Muscle layer of duodenum (tissue), 2 donors: ENCODE measurements at regions not wholly inside any gene's neighbourhood (a gene's known extent, or its start where the extent isn't known, plus 50 kb on each side); places are given as distances from the start of the nearest gene placed in this dataset.

Experiments used
- H3K27ac ChIP-seq: one replicate; pipeline ENCODE4 v1.7.0; 2013; ENCODE audit warnings: mild to moderate bottlenecking, low read length
- H3K27me3 ChIP-seq: one replicate; pipeline ENCODE4 v1.7.0; 2013; ENCODE audit warnings: low read depth, mild to moderate bottlenecking, control low read depth, low read length
- H3K36me3 ChIP-seq, 2 donors: one replicate each; pipeline ENCODE4 v1.7.0; 2013; ENCODE audit warnings: low read length in 2 of 2, control low read depth in 1 of 2, mild to moderate bottlenecking in 1 of 2; ENCODE audit not compliant: insufficient read depth in 2 of 2, control insufficient read depth in 1 of 2
- H3K4me1 ChIP-seq, 2 donors: one replicate each; pipeline ENCODE4 v1.7.0; 2013; ENCODE audit warnings: low read length in 2 of 2, mild to moderate bottlenecking in 2 of 2, control low read depth in 1 of 2, moderate library complexity in 1 of 2; ENCODE audit not compliant: insufficient read depth in 2 of 2, control insufficient read depth in 1 of 2
- H3K4me3 ChIP-seq, 2 donors: one replicate each; pipeline ENCODE4 v1.7.0; 2013; ENCODE audit warnings: low read length in 2 of 2, low read depth in 1 of 2, mild to moderate bottlenecking in 1 of 2
- H3K9me3 ChIP-seq, 2 donors: one replicate each; pipeline ENCODE4 v1.7.0; 2013; ENCODE audit warnings: low read length in 2 of 2, control low read depth in 1 of 2, mild to moderate bottlenecking in 1 of 2; ENCODE audit not compliant: control insufficient read depth in 1 of 2
- donor health status: healthy.

- no peaks in the 10 kb centered on the region for H3K4me1 ChIP-seq
- H3K27ac ChIP-seq: no peak overlapping the region
- H3K27me3 ChIP-seq: no peaks in the 10 kb centered on the region
- no peaks in the 10 kb centered on the region for H3K36me3 ChIP-seq
- no peaks in the 10 kb centered on the region for H3K9me3 ChIP-seq
- no peak overlapping the region for H3K4me3 ChIP-seq
These were observed 93.4 kb downstream of the C16orf95 start for GRCh38 chr16:87223656-87224248.

DNA sequence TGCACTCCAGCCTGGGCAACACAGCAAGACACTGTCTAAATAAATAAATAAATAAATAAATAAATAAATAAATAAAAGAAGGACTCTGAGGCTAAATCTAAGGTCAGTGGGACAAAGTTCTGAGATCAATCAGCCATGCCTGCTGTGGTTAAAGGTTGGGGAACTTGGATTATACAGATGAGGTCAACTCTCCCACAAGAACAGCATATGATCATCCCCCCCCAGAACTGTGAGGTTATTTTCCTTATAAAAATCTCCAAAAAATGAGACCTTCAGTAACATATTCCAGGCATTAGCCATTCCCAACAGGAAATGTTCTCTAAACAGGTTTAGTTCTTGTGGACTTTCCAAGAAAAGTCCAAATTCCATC, 90.3 kb downstream of the C16orf95 start:
- Histone ChIP-seq H3K36me3 (no peaks in the 10 kb centered on the region), H3K4me1 (no peaks in the 10 kb centered on the region), H3K27ac (no peak overlapping the region), H3K4me3 (no peak overlapping the region), H3K27me3 (no peaks in the 10 kb centered on the region), H3K9me3 (peaks cover under 1 to 1% of the 10 kb centered on the region in 2 donors)

- H3K4me1 ChIP-seq: no peaks in the 10 kb centered on the region
- H3K27me3 ChIP-seq: no peaks in the 10 kb centered on the region
- no peaks in the 10 kb centered on the region for H3K36me3 ChIP-seq
- H3K9me3 ChIP-seq: peaks cover 4 to 6% of the 10 kb centered on the region in 2 donors
- H3K27ac ChIP-seq: no peak overlapping the region
- no peak overlapping the region for H3K4me3 ChIP-seq
These were observed 89.8 kb downstream of the C16orf95 start for GRCh38 chr16:87227296-87227951.

DNA sequence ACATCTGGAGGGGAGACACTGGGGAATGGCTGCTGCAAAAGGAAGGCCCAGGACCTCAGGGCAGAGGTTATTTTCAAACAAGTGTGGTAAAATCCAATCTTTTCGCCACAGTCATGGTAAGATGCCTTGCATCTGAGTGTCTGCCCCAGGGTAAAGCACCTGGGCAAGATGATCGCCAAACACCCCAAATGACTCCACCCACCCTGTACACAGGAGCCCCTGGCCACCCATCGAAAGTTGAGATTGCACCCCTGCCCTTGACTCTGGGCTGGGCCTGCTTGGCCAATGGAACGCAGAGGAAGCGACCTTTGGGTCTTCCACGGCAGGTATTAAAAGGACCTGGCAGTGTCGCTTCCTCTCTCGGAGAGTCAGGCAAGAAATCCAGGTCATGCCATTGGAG, 88.8 kb downstream of the C16orf95 start:
- H3K4me1 ChIP-seq: no peaks in the 10 kb centered on the region
- no peak overlapping the region for H3K27ac ChIP-seq

GRCh38 chr16:87229230-87230188, 87.7 kb downstream of the C16orf95 start:
- Histone ChIP-seq H3K9me3 (peaks cover 4 to 13% of the 10 kb centered on the region in 2 donors), H3K27ac (no peak overlapping the region), H3K36me3 (no peaks in the 10 kb centered on the region), H3K27me3 (no peaks in the 10 kb centered on the region), H3K4me3 (no peak overlapping the region), H3K4me1 (no peaks in the 10 kb centered on the region)

More for the DNA sequence above, 88.8 kb downstream of the C16orf95 start:
- Histone ChIP-seq H3K9me3 (peaks cover 4 to 13% of the 10 kb centered on the region in 2 donors), H3K36me3 (no peaks in the 10 kb centered on the region), H3K4me3 (no peak overlapping the region), H3K27me3 (no peaks in the 10 kb centered on the region)

GRCh38 chr16:87230571-87230970, 86.6 kb downstream of the C16orf95 start:
- no peaks in the 10 kb centered on the region for H3K4me1 ChIP-seq
- H3K27me3 ChIP-seq: no peaks in the 10 kb centered on the region
- H3K9me3 ChIP-seq: peaks cover 4 to 13% of the 10 kb centered on the region in 2 donors
- no peak overlapping the region for H3K4me3 ChIP-seq
- no peak overlapping the region for H3K27ac ChIP-seq
- H3K36me3 ChIP-seq: no peaks in the 10 kb centered on the region

DNA sequence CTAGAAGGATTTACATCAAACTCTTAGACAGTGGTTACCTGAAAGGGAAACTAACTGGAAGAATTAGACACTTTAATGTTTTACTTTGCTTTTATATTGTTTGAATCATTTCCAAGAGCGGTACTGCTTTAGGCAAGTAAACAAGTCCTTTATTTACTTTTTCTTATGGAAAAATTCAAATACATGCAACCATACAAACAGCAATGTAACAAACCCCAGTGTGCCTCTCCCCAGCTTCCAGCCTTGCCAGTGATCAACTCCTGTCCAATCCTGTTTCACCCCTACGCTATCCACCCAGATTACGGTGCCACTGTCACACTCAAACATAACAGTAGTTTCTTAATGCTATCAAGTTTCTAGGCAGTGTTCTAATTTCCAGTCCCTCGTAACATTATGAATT, 85.9 kb downstream of the C16orf95 start:
- H3K36me3 ChIP-seq: no peaks in the 10 kb centered on the region
- H3K4me3 ChIP-seq: no peak overlapping the region
- peaks cover 4 to 13% of the 10 kb centered on the region in 2 donors for H3K9me3 ChIP-seq
- no peaks in the 10 kb centered on the region for H3K27me3 ChIP-seq
- H3K4me1 ChIP-seq: no peaks in the 10 kb centered on the region
- no peak overlapping the region for H3K27ac ChIP-seq

- no peaks in the 10 kb centered on the region for H3K27me3 ChIP-seq
- peaks cover 4 to 13% of the 10 kb centered on the region in 2 donors for H3K9me3 ChIP-seq
- H3K27ac ChIP-seq: no peak overlapping the region
- H3K4me1 ChIP-seq: no peaks in the 10 kb centered on the region
- no peak overlapping the region for H3K4me3 ChIP-seq
- H3K36me3 ChIP-seq: no peaks in the 10 kb centered on the region
These were observed 85.3 kb downstream of the C16orf95 start for GRCh38 chr16:87231911-87232310.

DNA sequence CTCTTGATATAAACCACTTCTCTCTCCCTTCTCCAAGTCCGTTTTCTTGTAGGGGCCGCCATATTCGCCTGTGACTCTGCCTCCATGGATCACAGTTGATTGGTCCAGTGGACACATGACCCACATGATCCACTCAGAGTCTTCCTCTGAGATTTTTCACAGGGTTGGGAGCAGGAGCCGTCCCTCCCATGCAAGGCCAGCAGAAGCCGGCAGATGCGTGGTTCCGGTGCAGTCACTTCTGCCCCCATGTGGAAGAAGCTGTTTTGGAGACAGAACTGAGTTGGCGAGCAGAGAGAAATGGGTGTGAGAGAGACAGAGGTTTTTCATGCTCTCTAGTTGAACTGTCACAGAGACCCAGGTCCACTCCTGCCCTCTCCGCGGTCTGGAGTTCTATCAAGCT, 83.3 kb downstream of the C16orf95 start:
- Histone ChIP-seq H3K4me3 (no peak overlapping the region), H3K9me3 (peaks cover 4 to 13% of the 10 kb centered on the region in 2 donors), H3K4me1 (no peaks in the 10 kb centered on the region), H3K36me3 (no peaks in the 10 kb centered on the region), H3K27me3 (no peaks in the 10 kb centered on the region), H3K27ac (no peak overlapping the region)

GRCh38 chr16:87234601-87235000, 82.6 kb downstream of the C16orf95 start:
- Histone ChIP-seq H3K9me3 (peaks cover 4 to 13% of the 10 kb centered on the region in 2 donors), H3K27ac (no peak overlapping the region), H3K36me3 (no peaks in the 10 kb centered on the region), H3K4me3 (no peak overlapping the region), H3K4me1 (no peaks in the 10 kb centered on the region), H3K27me3 (no peaks in the 10 kb centered on the region)

DNA sequence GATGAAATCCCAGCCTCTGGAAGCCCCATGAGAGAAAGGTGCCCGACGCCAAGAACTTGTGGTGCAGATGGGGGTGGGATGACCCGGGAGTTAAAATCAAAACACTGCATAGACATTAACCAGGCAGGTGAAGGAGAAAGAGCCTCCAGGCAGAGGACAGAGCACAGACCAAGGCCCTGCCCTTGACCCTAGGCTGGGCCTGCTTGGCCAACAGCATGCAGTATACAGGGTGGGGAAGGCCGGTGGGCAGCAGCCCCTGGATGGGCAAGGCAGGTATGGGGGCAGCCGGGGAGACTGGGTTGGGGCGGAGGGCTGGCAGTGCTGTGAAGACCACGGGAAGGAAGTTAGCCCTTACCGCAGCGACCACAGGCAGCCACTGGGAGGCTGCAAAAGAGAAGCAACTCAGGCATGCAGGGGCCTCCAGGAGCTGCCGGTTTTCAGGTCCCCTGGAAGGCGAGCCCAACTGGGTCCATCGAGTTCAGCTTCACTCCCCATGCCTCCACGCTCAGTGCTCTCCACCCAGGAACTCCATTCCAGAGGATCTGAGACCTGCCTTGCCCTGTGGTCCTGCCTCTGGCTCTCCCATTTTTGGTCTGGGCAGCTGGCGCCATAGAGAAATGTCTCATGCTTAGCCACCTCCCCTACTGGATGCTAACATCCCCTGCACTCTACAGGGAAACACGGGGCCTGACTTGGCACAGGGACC, 81.2 kb downstream of the C16orf95 start:
- H3K4me1 ChIP-seq: no peaks in the 10 kb centered on the region

More for the DNA sequence above, 81.2 kb downstream of the C16orf95 start:
- Histone ChIP-seq H3K27me3 (no peaks in the 10 kb centered on the region), H3K36me3 (no peaks in the 10 kb centered on the region), H3K9me3 (peaks cover 4 to 13% of the 10 kb centered on the region in 2 donors), H3K4me3 (no peak overlapping the region), H3K27ac (no peak overlapping the region)
